Choroid plexus epithelial cell (primary cell): ENCODE measurements at regions not wholly inside any gene's neighbourhood (a gene's known extent, or its start where the extent isn't known, plus 50 kb on each side); places are given as distances from the start of the nearest gene placed in this dataset.
A peak's percentile ranks its signal among the peaks of the same experiment; 100 is the strongest.

Experiments used
- DNase-seq: peaks from one replicate; pipeline ENCODE4 v3.0.0-alpha.2; 2010; ENCODE audit warnings: low read depth
- H3K4me3 ChIP-seq: 2 replicates; pipeline ENCODE4 v1.5.1; 2011; ENCODE audit warnings: low read depth, mild to moderate bottlenecking, control low read depth, low read length, moderate library complexity
- TF ChIP-seq, protein P1 (sequence below): conservative IDR thresholded peaks from 2 replicates; pipeline ENCODE4 v1.5.1; 2011; ENCODE audit warnings: low read depth, mild to moderate bottlenecking, control low read depth, inconsistent platforms, low read length, moderate library complexity

DNA sequence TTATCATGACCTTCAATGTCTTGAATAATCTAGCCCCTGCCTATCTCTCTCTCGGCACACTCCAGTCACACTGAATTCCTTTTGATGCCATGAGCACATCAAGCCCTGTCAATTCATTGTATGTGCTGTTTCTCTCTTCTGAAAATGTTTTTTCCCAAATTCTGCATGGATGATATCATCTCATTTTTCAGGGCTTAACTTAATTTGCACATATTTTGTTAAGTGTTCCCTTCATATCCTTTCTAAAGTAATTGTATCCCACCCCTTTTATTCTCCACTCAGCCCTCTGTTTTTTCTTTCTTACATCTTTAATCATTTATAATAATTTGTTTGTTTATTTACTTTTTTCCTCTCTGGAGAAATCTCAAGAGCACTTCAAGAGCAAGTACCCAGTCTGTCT, 149.9 kb downstream of the ZNF326 start:
- no peak overlapping the region for H3K4me3 ChIP-seq
- TF ChIP-seq, protein P1, sequence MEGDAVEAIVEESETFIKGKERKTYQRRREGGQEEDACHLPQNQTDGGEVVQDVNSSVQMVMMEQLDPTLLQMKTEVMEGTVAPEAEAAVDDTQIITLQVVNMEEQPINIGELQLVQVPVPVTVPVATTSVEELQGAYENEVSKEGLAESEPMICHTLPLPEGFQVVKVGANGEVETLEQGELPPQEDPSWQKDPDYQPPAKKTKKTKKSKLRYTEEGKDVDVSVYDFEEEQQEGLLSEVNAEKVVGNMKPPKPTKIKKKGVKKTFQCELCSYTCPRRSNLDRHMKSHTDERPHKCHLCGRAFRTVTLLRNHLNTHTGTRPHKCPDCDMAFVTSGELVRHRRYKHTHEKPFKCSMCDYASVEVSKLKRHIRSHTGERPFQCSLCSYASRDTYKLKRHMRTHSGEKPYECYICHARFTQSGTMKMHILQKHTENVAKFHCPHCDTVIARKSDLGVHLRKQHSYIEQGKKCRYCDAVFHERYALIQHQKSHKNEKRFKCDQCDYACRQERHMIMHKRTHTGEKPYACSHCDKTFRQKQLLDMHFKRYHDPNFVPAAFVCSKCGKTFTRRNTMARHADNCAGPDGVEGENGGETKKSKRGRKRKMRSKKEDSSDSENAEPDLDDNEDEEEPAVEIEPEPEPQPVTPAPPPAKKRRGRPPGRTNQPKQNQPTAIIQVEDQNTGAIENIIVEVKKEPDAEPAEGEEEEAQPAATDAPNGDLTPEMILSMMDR, result no peak
- DNase-seq, result no peak

DNA sequence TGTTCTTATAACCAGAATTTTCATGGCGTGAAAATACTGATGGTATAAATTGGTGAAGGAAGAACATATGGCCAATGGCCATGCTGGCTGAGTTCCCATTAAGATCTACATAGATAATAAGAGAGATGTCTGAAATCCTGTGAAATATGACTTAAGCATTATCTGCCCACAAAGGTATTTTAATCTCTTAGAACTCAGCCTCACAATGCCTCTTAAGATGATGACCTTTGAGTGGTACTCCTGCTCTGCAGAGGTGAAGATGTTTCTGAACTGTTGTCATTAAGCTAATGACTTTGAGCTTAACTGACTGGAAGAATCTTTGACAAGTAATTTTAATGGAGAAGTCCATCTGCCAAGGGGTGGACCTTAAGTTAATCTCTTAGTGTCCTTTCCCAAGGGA, 148.7 kb downstream of the ZNF326 start:
- TF ChIP-seq, protein P1, result no peak
- no peak for DNase-seq
- no peak overlapping the region for H3K4me3 ChIP-seq

- H3K4me3 ChIP-seq, result no peak overlapping the region
- DNase-seq, result no peak
- TF ChIP-seq, protein P1, result no peak
These were observed 147.8 kb downstream of the ZNF326 start for GRCh38 chr1:90142697-90143096.

- no peak for DNase-seq
- TF ChIP-seq, protein P1, result no peak
- no peak overlapping the region for H3K4me3 ChIP-seq
These were observed 144.9 kb downstream of the ZNF326 start for GRCh38 chr1:90139837-90140236.

GRCh38 chr1:90135286-90135685, 140.4 kb downstream of the ZNF326 start:
- no peak for DNase-seq
- TF ChIP-seq, protein P1, result no peak

DNA sequence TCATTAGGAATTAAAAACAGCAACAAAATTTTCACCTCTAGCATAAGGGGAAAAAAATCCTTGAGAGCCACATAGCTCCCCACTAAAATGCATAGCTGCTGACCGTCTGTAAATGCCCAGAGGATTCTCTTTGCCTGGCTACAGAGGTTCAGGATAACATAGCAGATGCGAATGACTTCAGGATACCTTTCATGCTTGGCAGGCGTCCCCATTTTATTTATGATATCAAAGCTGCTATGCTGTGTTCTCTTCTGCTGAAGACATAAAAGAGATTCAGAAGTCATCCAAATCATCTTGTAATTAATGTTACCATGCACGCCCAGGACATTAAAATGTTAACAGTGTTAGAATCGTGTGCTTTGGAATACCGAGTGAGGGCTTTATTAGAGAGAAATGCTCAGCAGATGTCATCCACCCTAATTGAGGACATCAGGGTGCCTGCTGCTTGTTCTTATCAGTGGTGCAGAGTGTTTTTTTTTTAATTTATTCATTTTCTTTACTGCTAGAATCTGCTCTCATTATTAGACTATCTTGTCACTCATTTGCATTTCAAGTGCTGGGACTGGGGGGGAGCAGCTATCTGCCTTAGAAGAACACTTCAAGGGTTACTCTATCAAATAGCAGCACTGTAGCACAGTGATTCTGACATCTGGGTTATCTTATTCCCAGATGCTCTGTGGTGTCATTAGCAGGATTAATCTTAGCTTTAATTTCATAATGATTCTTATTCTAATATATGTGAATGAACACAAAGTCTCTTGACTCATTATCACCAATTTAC, 139.5 kb downstream of the ZNF326 start:
- TF ChIP-seq, protein P1, result no peak
- DNase-seq, result no peak
- no peak overlapping the region for H3K4me3 ChIP-seq

More at GRCh38 chr1:90135286-90135685, 140.4 kb downstream of the ZNF326 start:
- H3K4me3 ChIP-seq, result no peak overlapping the region

GRCh38 chr1:90133133-90133532, 138.2 kb downstream of the ZNF326 start:
- peak; percentile 47 for DNase-seq
- no peak overlapping the region for H3K4me3 ChIP-seq
- TF ChIP-seq, protein P1, result peak; percentile 62
